ENCODE measurements at regions not wholly inside any gene's neighbourhood (a gene's known extent, or its start where the extent isn't known, plus 50 kb on each side); places are given as distances from the start of the nearest gene placed in this dataset.

- ATAC-seq (no peak), DNase-seq (no peak)
Observed at GRCh38 chr6:10305790-10306415, 109.0 kb downstream of the TFAP2A start.

DNA sequence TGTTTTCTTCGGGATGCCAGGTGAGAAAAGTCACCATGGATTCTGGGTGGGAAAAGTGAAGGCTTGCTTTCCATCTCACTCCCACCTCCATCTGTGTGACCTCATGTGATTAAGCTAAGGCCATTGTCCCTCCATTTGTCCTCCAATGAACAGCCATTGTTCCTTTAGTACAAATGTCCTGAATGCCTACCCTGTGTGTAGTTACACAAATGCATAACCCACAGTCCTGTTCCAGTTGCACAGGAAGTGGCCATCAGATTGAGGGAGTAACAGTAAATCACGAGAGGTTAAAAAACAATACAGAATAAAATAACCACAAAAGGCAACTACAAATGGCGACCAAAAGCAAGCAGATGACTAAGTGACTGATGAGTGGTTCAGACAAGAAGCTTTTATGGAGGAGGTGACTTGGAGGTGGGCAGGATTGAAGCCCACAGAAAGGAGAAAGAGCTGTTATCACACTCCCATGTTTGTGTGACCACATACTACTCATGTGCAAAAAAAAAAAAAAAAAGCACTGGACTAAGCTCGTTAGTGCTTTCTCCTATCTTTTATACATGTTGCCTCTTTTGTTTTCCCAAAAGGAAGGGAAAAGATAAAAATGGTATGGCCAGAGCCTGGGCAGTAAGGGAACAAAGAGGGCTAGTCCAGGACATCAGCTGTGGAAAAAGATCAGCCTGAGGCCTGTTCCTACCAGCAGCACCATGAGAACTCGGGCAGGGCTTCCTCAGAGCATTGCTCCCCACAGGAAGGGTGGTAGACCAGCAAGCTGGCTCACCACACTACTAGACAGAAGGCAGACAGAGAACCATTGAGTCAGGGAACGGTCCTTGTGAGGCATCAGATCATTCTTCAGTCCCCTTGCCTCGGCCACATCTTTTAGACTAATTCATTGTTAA, 111.0 kb downstream of the TFAP2A start:
- DNase-seq (no peak), ATAC-seq (no peak)

DNA sequence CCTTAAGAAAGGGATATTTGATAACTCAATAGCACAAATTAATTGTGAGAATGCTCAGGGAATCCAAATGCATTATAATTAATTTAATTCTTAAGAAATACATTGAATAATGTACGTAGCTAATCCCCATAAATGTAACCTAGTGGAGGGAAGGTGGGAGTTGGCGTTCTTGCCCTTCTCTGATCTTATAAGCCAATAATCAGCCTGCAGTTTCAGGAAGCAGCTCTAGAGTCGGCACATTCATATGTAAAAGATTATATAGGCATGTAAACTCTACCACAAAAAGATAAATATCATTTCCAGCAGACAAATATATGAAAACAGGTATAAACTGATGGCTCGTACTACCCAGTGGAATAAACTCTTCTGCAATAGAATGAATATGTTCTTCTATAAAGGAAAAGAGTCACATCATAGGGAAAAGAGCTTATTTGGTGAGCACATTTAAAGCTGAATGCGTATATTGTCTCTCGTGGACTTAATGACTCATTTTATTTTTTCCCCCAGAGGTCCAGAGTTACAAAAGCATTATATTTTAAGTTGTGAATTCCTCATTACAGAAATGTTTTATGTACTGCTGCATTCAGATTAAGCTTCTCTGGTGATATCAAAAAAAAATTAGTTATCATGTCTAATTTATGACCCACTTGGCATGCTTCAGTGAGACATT, 112.2 kb downstream of the TFAP2A start:
- no peak for DNase-seq
- no peak for ATAC-seq

- ATAC-seq, result no peak
- DNase-seq, result no peak
Observed at GRCh38 chr6:10300071-10300470, 114.8 kb downstream of the TFAP2A start.

- DNase-seq (no peak), ATAC-seq (no peak)
Observed at GRCh38 chr6:10297832-10298231, 117.0 kb downstream of the TFAP2A start.

- ATAC-seq, result no peak
- no peak for DNase-seq
Observed at GRCh38 chr6:10278746-10279145, 136.1 kb downstream of the TFAP2A start.

GRCh38 chr6:10276660-10277287, 138.1 kb downstream of the TFAP2A start:
- DNase-seq (no peak), ATAC-seq (no peak)

DNA sequence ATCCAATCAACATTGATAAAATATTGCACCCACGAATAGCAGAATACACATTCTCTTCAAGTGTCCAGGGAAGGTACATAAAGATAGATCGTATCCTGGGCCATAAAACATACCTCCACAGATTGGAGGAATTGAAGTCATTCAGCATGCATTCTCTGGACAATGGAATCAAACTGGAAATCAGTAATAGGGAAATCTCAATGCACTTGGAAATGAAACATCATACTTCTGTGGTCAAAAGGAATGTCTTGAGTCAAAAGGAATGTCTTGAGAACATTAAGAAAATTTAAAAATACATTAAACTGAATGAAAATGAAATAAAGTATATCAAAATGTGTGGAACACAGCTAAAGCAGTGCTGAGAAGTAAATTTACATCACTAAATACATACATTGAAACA, 138.8 kb downstream of the TFAP2A start:
- DNase-seq, result no peak
- ATAC-seq, result no peak

DNA sequence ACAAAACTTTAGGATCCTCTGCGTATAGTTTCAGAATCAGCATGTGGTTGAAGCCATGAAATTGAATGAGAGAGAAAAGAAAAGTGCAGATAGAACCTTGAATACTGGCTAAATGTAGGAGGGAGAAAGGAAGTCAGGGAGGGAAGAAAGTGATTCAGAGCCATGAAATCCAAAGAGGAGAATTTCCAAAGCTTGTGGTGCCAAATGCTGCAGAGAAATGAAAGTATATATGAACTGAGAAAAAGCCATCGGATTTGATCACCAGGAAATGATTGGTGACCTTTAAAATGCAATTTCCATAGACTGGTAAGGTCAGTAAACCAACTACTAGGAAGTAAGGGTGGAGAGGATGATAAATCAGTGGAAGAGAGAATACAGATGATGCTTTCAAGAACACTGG, 142.3 kb downstream of the TFAP2A start:
- ATAC-seq (no peak), DNase-seq (no peak)

DNA sequence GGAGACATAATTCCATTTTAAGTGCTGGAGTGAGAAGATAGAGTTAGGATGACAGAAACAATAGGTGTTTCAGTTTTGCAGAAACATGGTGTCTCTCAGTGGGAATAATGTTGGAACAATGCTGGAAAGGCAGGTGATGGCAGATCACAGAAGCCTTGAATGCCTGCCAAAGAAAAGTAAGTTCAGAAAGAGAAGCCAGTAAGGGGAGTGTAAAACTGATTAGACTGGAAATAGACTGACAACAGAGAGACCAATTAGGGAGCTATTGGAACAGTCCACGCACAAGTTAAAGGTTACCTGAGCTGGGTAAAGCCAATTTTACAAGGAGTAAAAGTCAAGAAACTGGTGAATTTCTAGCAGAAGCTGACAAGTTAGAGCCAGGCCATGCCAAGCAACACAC, 142.9 kb downstream of the TFAP2A start:
- ATAC-seq (no peak), DNase-seq (no peak)

DNA sequence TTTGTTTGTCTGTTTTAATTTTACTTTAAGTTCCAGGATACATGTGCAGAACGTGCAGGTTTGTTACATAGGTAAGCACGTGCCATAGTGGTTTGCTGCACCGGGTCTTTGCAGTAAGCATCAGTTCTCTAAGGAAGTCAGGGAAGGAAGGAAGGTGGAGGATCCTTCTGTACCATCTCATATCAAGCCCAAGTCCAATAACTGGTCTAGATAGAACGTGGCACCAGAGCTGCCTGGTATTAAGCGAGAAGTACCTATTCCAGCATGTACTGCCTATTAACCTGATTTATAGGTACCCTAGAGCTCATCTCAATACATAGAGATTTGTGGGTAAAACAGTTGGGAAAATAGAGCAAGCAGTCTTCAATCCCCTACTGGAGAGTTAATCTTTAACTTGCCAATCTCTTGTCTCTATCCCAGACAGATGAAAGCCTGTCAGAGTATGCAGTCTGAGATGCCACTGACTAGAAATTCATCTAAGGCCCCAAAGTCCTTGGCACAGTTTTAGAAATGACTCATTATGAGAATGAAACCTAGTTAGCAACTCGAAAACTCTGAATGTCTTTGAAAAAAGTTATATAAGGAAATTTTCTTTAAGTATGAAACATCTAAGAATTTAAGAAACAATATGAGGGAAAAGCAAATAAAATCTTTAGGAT, 144.9 kb downstream of the TFAP2A start:
- DNase-seq (no peak), ATAC-seq (no peak)

DNA sequence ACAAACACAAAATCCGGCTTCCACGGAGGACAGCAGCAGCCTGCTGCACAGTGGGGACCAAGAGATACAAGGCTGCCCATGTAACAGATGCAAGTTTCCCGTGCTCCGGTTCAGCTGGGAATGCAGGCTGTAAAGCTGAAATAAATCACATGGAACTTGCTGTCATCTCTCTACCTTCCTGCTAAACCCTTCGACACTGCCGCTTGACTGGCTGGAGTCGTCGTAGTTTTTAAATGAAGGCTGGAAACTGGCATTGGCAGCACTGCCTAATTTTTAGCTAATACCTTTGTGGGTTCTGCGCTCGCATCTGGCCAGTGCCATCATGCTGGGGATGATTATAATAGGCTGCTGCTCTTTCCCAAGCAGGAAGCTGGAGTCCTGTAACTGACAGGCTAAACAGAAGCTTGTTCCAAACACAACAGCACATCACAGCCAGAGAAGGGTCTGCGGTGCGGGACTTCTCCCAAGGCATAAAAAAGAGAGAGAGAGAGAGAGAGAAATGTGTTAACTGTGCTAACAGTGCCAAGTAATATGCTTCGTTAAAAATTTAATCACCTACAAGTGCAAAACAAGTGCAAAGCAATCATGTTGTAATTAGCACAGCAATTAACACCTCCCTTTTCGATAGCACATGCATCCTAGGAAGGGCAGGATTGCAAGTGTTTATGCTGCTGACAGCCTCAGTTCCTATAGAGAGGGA, 146.1 kb downstream of the TFAP2A start:
- no peak for ATAC-seq
- no peak for DNase-seq

DNA sequence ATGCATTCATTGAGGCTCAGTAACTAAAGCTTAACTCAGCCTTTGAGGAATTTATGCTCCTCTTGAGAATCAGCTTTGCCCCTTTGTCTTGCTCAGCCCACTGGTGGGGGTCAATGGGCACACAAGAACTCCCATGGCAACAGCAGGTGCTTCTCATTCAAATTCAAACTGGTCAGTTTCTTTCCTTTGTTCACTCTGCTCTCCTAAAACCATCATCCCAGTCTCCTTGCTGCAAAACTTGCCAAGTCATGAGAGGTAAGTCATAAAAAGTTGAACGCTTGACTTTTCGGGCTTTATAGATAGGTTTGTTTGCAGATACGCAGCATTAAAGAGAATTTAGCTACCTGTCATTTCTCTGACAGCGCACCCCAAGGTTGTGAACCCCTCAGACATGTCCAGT, 146.8 kb downstream of the TFAP2A start:
- ATAC-seq (no peak), DNase-seq (no peak)

DNA sequence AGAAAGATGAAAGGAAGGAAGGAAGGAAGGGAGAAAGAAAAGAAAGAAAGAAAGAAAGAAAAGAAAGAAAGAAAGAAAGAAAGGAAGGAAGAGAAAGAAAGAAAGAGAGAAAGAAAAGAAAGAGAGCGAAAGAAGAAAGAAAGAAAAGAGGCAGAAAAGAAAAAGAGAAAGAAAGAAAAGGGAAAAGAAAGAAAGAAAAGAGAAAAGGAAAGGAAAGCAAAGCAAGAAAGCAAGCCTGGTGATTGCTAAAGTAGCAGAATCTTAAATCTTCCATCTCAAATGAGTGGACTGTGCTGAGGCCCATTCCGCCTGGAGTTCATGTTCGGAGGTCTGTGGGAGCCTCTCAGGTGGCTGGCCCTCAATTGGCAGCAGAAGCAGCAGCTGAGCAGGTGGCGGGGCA, 148.4 kb downstream of the TFAP2A start:
- DNase-seq, result no peak
- no peak for ATAC-seq

GRCh38 chr6:10266061-10266460, 148.8 kb downstream of the TFAP2A start:
- ATAC-seq, result no peak
- no peak for DNase-seq

GRCh38 chr6:10262505-10262904, 152.4 kb downstream of the TFAP2A start:
- ATAC-seq, result no peak

GRCh38 chr6:10259671-10260070, 155.2 kb downstream of the TFAP2A start:
- DNase-seq, result no peak
- ATAC-seq, result no peak

More at GRCh38 chr6:10262505-10262904, 152.4 kb downstream of the TFAP2A start:
- no peak for DNase-seq

DNA sequence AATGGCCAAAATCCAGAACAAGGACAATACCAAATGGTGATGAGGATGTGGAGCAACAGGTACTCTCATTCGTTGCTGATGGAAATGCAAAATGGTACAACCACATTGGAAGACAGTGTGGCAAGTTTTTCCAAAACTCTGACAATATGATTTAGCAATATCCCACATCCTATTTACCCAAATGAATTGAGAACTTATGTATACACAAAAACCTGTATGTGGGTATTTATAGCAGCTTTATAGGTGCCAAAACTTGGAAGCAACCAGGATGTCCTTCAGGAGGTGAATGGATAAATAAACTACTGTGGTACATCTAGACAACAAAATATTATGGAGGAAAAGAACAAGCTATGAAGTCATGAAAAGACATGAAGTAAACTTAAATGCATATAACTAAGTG, 156.5 kb downstream of the TFAP2A start:
- ATAC-seq, result no peak
- DNase-seq, result no peak

DNA sequence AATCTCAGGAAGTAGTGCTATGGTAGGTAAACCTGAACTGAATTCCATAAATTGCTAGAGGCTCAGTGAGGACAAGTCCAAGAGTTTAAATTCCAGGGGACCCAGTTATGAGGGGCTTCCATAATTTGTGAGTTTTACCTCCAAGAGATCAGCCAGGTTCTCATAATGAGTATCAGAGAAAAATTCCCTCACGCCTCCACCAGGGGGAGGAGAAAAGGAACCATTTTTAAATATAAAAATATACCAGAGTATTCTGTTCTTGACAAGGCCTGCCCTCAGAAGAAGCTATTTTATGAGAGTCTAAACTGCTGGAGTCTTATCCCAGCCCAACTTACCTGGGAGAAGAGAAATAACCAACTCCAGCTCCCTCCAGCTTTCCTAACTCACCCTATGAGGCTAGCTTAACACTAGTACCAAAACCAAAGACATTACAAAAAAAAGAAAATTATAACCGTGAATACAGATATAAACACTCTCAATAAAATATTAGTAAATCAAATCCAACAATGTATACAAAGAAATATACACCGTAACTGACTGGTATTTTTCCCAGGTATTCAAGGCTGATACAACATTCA, 158.7 kb downstream of the TFAP2A start:
- DNase-seq (no peak), ATAC-seq (no peak)

DNA sequence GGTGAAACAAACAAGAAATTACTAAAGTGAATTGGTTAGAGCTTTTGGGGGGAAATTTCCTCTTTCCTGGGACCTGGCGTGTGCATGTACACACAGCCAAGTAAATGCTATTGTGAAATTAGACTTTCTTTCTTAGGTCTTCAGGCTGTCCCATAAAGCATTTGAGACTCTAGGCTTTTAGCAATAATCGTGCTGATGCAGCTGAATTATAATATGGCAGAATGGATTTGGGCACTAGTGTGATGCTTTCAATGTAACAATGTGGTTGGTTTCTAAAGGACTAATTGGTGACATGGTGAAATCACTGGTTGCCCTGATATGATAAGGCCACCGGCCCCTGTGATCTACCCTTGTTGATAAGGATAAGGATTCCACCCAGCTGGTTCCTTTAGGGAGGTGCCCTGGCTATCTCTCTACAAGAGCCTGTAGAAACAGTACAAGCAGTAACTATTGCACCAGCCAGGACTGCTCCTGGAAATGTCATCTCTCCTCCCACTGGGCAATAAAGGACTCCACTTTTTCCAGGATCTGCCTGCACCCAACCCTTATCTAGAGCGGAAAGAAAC, 164.1 kb downstream of the TFAP2A start:
- ATAC-seq (no peak), DNase-seq (no peak)

GRCh38 chr6:10248378-10248843, 166.5 kb downstream of the TFAP2A start:
- ATAC-seq (no peak), DNase-seq (no peak)

All from stimulated activated naive CD8-positive, alpha-beta T cell treated with anti-CD3 and anti-CD28 coated beads, Interleukin-15, Interleukin-2, amounts not matched to agents 100 U/mL and 50 U/mL, for 24 hours (primary cell).